Glomerular visceral epithelial cell (primary cell): ENCODE measurements at regions not wholly inside any gene's neighbourhood (a gene's known extent, or its start where the extent isn't known, plus 50 kb on each side); places are given as distances from the start of the nearest gene placed in this dataset.
A peak's percentile ranks its signal among the peaks of the same experiment; 100 is the strongest.

Experiments
- DNase-seq: peaks from one replicate; pipeline ENCODE4 v3.0.0-alpha.2; 2016; ENCODE audit errors: extremely low spot score

- no peak for DNase-seq
Measured at GRCh38 chr7:33661430-33662160, 243.7 kb upstream of the BMPER start.

GRCh38 chr7:33666531-33666930, 238.8 kb upstream of the BMPER start:
- DNase-seq, result peak; percentile 27

- peak; percentile 29 for DNase-seq
Measured at GRCh38 chr7:33667196-33667595, 238.1 kb upstream of the BMPER start.

GRCh38 chr7:33669251-33669670, 236.1 kb upstream of the BMPER start:
- peak; percentile 57 for DNase-seq

- peak; percentile 49 for DNase-seq
Measured at GRCh38 chr7:33671531-33672262, 233.6 kb upstream of the BMPER start.

GRCh38 chr7:33673029-33673700, 232.2 kb upstream of the BMPER start:
- no peak for DNase-seq

GRCh38 chr7:33674804-33675411, 230.4 kb upstream of the BMPER start:
- DNase-seq, result no peak

GRCh38 chr7:33677556-33677955, 227.8 kb upstream of the BMPER start:
- DNase-seq, result no peak

- DNase-seq, result no peak
Measured at GRCh38 chr7:33678569-33679335, 226.6 kb upstream of the BMPER start.

GRCh38 chr7:33680682-33681081, 224.7 kb upstream of the BMPER start:
- DNase-seq, result no peak

- no peak for DNase-seq
Measured at GRCh38 chr7:33685503-33685902, 219.8 kb upstream of the BMPER start.

- no peak for DNase-seq
Measured at GRCh38 chr7:33685981-33686683, 219.2 kb upstream of the BMPER start.

- no peak for DNase-seq
Measured at GRCh38 chr7:33687625-33688024, 217.7 kb upstream of the BMPER start.

GRCh38 chr7:33691180-33691579, 214.2 kb upstream of the BMPER start:
- DNase-seq, result no peak

GRCh38 chr7:33692956-33693355, 212.4 kb upstream of the BMPER start:
- peak; percentile 43 for DNase-seq

GRCh38 chr7:33694006-33694405, 211.3 kb upstream of the BMPER start:
- DNase-seq, result no peak

- no peak for DNase-seq
Measured at GRCh38 chr7:33697616-33698015, 207.7 kb upstream of the BMPER start.

GRCh38 chr7:33698041-33698440, 207.3 kb upstream of the BMPER start:
- DNase-seq, result peak; percentile 16

- DNase-seq, result peak; percentile 52
Measured at GRCh38 chr7:33698692-33699128, 206.6 kb upstream of the BMPER start.

- no peak for DNase-seq
Measured at GRCh38 chr7:33700001-33700899, 205.1 kb upstream of the BMPER start.
